ENCODE measurements at regions not wholly inside any gene's neighbourhood (a gene's known extent, or its start where the extent isn't known, plus 50 kb on each side); places are given as distances from the start of the nearest gene placed in this dataset.

DNA sequence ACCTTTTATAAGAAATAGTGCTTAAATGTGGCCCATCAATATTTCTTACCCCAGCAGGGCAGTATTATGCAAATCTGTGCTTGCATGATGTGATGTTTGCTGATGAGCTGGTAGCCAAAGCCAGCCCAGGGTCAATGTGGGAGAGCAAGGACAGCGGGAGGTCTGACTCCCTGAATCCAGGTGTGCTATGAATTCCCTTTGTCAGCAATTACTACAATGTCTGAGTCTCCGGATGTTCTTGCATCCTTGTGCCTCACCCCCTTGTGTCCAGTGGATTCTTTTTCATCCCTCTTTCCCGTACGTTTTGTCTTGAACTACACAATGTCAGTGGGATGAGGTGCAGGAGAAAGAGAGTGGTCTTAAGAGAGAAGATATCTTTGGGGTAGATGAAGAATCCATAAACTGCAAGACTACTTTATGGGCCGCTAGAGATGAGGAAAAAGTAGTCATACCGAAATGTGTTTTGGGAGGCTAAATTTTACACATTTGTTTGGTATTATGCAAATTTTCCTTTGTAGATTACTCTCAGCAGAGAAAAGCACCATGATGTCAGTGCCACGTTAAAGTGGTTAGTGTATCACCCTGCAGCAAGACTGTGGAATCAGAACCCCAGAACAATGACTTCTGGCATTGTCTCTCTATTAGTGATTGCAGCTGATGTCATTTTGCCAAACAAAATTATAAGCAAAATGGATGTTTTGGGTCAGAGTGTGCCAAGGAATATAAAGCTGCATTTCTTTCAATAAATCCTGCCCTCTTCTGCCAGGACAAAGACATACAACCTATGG lies 53.5 kb upstream of the TSHZ3 start:
- ATAC-seq: no peak

- ATAC-seq: no peak
These were observed 56.9 kb upstream of the TSHZ3 start for GRCh38 chr19:31406106-31406505.

DNA sequence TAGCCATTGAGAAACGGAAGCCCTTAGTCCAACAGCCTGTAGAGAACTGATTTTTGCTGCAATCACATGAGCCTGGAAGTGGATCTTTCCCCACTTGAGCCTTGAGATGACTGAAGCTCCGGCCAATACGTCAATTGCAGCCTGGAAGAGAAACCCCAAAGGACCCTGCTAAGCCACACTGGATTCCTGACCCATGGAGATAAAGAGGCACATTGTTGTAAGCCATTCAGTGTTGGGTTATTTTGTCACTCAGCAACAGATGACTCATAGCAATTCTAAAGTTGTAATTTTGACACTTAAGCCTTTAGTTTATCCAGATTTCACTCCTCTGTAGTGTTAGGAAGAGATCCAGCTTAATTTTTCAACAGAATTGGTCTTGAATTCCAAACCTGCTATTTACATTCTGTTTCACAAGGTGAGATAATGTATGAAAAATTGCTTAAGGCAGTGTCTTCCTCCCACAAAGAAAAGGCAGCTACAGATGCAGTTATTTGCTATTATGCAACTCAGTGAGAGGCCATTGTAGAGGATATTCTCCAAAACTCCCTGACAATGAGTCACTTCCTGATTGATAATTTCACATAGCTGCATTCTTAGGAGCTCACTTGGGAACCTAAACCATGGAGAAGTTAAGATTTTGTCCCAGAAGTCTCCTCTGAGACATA lies 59.4 kb upstream of the TSHZ3 start:
- ATAC-seq: no peak

GRCh38 chr19:31413353-31413752 lies 64.1 kb upstream of the TSHZ3 start:
- no peak for ATAC-seq

DNA sequence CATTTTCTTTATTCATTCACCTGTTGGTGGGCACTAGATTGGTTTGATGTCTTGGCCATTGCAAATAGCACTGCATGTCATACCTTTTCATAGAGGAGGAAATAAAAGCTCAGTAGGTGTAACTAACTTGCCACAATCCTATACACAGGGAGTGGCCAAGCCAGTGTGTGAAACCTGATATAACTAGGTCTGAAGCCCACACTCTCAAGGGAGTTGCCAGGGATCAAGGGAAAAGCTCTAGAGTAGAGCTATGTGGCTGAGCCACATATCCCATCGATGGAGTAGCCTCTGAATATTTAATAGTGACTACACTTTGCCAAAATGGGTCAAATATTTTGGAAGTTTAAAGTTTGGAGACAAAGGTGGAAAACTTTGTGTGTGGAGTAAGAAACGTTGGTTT lies 66.1 kb upstream of the TSHZ3 start:
- no peak for ATAC-seq

DNA sequence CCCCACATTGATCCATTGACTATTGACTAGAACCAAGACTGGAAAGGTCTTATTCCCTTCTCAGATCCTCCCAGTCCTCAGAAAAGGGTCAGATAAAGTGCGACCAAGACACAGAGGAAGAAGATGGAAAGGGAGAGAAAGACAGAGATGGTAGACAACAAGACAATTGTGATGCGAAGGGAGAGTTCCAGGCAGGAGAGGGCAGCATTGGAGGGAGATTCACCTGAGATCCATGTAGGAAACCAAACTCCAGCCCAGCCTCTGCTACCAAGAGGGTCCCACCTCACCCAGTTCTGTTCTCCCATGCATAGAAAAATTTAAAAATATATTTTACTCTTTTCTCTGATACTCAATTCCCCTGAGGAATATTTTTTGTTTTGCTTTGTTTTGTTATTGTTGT lies 67.3 kb upstream of the TSHZ3 start:
- ATAC-seq: no peak

DNA sequence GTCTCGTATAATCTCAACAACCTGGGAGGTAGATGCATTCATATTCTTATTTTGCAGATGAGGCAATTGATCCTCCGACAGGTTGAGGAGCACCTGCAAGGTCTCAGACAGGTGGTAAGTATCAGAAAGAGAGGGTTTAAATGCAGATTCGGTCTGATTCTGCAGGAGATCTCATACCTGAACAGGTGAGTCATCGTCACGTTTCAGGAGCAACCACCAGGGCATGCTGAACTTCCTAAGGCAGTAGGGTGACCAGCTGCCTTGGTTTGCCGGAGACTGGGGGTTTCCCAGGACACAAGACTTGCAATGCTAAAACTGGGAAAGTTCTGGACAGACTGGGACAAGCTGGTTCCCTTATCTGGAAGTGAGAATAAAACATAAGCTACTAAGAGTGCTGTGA lies 68.8 kb upstream of the TSHZ3 start:
- no peak for ATAC-seq

DNA sequence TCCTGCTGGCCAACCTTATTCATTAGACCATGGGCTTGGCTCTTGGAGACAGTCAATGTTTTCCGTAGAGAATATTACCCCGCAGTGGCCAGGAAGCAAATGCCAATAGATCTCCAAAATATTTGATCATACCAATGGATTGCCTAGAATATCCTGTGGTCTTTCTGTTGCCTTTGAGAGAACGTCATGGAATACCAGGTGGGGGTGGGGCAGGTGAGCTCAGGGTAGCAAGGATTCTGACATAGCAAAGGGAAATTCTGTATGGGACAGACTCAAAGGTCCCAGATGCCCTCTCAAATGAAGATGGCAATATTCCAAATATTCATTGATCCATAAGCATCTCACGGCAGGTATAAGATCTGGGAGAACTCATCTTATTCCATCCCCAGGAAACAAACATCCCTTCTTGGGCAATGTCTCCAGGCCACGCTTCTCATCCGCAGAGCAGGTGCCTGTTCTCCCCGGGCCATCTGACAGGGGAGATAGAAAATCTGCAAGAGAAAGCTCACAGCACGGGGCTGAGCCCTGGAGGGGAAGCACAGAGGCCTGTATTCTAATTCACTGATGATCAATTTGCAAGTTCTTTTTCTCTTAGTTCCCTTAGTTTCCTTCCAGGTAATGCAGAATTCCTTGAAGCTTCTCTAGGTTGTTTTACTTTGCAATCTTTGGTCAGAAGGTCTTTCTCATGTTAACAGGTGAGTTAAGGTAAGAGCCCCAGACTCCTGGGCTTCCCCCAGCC lies 69.6 kb upstream of the TSHZ3 start:
- no peak for ATAC-seq

- no peak for ATAC-seq
These were observed 70.7 kb upstream of the TSHZ3 start for GRCh38 chr19:31419871-31420445.

GRCh38 chr19:31421082-31421481 lies 71.8 kb upstream of the TSHZ3 start:
- no peak for ATAC-seq

DNA sequence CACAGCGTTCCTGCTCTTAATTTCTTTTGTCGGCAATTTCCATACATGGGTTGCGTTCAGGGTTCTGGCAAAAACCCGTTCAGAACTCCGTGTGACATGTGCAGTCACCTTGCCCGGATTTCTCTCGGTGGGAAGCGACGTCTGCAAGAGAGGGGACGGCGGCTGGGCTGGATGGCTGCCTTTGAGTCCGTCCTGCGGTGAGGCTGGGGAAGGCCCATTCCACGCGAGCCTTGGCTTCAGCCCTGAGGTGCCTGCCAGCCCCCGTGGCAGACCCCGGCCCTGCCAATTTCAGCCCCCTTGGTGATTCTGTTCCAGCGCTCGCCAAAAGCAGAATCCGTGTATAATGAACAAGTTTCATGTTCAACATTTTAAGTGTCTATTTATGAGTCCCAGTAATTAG lies 72.6 kb upstream of the TSHZ3 start:
- ATAC-seq: no peak

DNA sequence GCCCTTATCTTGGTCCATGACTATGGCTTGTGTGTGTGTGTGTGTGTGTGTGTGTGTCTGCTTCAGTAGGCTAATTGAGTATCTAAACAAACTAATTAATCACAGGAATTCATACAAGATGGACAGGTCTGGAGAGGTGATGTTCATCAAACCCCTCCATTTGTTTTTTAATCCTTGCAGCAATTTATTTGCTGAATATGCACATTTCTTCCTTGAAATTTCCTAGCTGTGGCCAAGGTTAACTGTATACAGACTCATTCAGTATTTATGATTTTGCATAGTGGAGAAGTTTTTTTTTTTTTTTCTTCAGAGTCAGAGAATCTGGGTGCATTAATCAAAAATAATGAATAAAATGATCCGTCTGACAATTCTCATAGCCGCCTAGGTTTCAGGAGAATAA lies 74.7 kb upstream of the TSHZ3 start:
- no peak for ATAC-seq

- ATAC-seq: no peak
These were observed 75.8 kb upstream of the TSHZ3 start for GRCh38 chr19:31424861-31425620.

DNA sequence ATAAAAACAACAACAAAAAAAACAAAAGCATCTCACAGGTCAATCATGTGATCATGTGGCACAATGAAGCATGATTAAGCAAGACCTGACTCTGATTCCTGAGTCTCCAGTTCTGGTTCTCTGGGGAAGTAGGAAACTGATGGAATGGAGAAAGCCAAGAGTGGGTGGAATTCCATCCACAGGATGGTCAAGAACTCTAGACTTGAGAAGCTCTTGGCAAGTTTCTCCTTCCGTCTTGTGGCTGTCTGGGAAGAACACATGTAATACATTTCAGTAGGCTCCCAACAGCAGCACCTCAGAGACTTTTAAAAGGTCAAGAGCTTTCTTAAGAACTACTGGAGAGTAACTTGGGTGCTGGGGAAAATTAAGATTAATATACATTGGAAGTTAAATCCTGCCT lies 78.6 kb upstream of the TSHZ3 start:
- ATAC-seq: no peak

- ATAC-seq: no peak
These were observed 81.1 kb upstream of the TSHZ3 start for GRCh38 chr19:31430381-31430780.

- no peak for ATAC-seq
These were observed 83.1 kb upstream of the TSHZ3 start for GRCh38 chr19:31432201-31432810.

DNA sequence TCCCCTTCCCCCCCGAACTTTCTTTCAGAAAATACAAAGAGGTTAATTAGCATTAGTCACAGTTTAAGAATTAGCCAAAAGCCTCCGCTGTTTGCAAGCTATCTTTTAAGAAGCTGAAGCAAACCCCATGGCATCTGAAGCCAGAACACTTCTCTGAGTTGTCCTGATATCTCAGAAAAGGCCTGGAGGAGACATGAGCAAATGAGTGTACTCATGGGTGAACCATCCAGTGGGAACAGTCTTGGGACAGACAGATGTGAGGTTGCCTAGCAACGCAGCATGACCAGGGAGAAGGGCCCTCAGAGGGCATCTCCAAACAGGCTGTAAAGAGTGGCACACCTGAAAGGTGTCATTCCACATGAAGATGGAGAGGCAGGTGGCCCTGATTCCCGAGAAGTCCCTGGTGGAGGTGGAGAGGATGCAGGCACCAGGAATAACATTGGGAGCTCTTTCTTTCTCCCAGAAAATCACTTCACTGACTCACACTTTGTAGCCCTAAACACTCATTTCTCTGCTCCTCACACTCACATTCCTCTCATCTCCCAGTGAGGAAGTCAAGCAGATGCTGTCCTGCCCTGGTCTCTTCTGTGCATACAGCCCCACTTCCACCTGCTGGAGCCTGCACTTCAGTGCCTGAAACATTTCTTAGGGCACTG lies 87.0 kb upstream of the TSHZ3 start:
- no peak for ATAC-seq

GRCh38 chr19:31438401-31439269 lies 89.4 kb upstream of the TSHZ3 start:
- no peak for ATAC-seq

DNA sequence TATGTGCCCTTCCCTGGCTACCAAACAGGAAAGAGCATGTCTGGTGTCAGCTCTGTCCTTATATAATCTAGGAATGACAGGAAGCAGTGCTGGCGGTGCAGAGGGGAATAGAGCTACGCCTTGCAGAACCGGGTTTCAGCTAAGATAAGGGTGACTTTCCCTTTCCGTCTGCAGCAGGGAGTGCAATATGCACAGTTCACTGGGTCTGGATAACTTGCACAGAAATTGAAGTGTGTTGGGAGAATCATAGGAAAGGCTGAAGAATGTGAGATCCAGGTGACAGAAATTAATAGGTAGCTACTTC lies 90.0 kb upstream of the TSHZ3 start:
- ATAC-seq: no peak

- no peak for ATAC-seq
These were observed 95.7 kb upstream of the TSHZ3 start for GRCh38 chr19:31444931-31445330.

GRCh38 chr19:31445406-31445805 lies 96.2 kb upstream of the TSHZ3 start:
- ATAC-seq: no peak

Data from activated CD4-positive, CD25-positive, alpha-beta regulatory T cell treated with anti-CD3 and anti-CD28 coated beads, Interleukin-2, amount 50 U/mL, for 24 hours (primary cell).